ENCODE measurements at regions not wholly inside any gene's neighbourhood (a gene's known extent, or its start where the extent isn't known, plus 50 kb on each side); places are given as distances from the start of the nearest gene placed in this dataset.
A peak's percentile ranks its signal among the peaks of the same experiment; 100 is the strongest.
"Not testable (repeated sequence)": the region's sequence is repeated elsewhere in the genome, so short reads cannot be mapped to it uniquely, and the experiment has no call there.

DNA sequence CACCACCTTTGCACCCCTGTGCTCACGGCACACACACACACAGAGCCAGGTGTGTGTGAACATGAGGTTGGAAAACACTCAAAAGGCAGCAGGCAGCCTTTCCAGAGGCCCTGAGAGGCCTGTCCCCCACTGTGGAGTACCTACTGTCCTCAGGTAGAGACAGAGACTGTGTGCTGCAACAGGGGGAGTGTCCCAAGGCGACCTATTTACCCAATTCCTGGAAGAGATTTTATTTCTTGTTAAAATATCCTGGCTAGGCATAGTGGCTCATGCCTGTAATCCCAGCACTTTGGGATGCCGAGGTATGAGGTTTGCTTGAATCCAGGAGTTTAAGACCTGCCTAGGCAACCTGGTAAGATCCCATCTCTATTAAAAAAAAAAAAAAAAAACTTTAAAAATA is 108.5 kb downstream of the COPRS start:
- DNase-seq (ENCODE audit: low spot score), result peak; percentile 24

GRCh38 chr17:31748881-31749280 is 110.2 kb downstream of the COPRS start:
- DNase-seq (ENCODE audit: low spot score), result no peak

- no peak for DNase-seq (ENCODE audit: low spot score)
Measured at GRCh38 chr17:31746884-31747495, 112.1 kb downstream of the COPRS start.

GRCh38 chr17:31745964-31746600 is 113.0 kb downstream of the COPRS start:
- no peak for DNase-seq (ENCODE audit: low spot score)

DNA sequence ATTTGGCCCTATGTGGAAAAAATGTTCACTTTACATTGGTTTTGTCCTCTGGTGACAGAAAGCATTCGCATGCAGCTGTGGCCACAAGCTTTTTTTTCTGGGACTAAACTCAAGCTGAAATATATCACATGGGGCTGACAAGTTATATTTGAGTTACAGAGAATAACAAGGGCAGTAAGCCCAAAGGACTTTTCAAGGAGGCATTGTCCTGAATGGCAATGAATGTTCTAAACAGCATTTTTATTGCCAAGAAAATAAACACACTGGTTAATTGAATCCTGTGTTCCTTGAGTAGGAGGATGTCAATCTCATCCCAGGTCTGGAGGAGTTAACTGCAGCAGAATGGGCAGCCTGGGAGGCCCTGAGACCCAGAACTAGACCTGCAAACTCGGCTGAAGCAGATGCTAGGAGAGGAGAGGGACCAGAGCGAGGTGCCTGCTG is 114.5 kb downstream of the COPRS start:
- DNase-seq (ENCODE audit: low spot score), result no peak

GRCh38 chr17:31743797-31744196 is 115.2 kb downstream of the COPRS start:
- DNase-seq (ENCODE audit: low spot score), result no peak

- no peak for DNase-seq (ENCODE audit: low spot score)
Measured at GRCh38 chr17:31741371-31741770, 117.7 kb downstream of the COPRS start.

DNA sequence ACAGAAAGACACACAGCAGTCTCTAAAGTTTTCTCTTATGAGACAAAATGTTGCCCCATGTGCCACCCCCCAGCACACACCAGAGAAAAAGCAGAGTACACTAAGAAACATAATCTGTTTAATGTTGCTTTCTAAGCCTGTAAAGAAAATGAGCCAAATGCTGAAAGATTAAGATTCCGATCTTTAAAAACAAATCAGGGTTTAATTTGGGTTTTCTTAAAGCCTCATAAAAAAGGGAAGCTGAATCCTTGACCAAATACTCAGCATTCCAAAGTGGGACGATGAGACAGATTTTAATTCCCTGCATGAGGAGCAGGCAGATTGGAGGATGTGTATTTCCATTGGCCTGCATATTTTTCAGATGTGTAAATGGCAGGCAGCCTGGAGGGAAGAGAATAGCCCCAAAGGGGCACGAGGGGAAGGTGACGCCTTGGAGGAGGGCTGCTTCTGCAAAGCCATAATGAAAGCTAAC is 118.4 kb downstream of the COPRS start:
- no peak for DNase-seq (ENCODE audit: low spot score)

- no peak for DNase-seq (ENCODE audit: low spot score)
Measured at GRCh38 chr17:31738996-31739699, 119.9 kb downstream of the COPRS start.

- DNase-seq (ENCODE audit: low spot score), result no peak
Measured at GRCh38 chr17:31738488-31738887, 120.6 kb downstream of the COPRS start.

- DNase-seq (ENCODE audit: low spot score), result no peak
Measured at GRCh38 chr17:31738067-31738466, 121.0 kb downstream of the COPRS start.

- DNase-seq (ENCODE audit: low spot score), result no peak
Measured at GRCh38 chr17:31736855-31737625, 122.0 kb downstream of the COPRS start.

GRCh38 chr17:31733326-31733725 is 125.7 kb downstream of the COPRS start:
- no peak for DNase-seq (ENCODE audit: low spot score)

DNA sequence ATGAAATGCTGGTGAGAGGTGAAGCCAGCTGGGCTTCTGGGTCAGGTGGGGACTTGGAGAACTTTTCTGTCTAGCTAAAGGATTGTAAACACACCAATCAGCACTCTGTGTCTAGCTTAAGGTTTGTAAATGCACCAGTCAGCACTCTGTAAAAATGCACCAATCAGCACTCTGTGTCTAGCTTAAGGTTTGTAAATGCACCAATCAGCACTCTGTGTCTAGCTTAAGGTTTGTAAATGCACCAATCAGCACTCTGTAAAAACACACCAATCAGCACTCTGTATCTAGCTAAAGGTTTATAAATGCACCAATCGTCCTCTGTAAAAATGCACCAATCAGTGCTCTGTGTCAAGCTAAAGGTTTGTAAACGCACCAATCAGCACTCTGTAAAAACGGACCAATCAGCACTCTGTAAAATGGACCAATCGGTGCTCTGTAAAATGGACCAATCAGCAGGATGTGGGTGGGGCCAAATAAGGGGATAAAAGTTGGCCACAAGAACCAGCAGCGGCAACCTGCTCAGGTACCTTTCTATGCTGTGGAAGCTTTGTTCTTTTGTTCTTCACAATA is 127.4 kb downstream of the COPRS start:
- DNase-seq (ENCODE audit: low spot score), result not testable (repeated sequence)

DNA sequence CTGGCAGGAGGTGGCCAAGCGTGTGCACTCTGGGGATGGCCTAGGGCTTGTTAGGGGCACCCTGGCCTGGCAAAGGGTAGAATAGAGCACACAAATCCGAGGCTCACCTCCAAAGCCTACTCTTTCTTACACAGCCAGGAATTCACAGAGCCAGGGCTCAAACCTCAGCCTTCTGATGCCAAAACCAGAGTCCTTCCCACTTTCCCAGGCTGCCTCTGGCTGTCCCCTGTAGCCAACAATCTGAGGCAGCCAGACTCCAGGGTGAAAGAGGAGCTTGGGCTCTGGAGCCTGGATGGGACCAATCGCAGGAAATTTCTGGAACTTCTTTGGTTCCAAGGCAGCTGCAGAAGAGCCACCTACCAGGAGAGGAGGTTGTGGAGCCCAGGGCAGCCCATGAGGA is 127.9 kb downstream of the COPRS start:
- no peak for DNase-seq (ENCODE audit: low spot score)

DNA sequence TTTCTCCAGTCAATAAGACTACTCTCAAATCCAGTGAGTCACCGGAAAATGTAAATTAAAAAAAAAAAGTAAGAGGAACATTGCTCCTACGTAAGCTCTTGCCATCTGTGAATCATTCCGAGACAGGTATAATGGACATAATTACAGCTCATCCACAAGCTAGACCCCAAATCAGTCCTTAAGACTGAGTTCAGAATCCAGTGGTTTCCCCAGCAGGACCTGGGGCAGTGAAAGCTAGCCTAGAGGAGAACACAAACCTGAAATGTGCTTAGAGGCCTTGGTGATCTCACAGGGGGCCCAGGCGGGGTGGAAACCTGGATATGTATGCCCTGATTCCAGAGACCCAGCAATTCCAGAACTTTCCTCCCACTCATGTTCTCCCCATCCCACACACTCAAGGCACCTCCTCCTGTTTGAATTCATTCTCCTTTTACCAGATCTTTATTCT is 132.0 kb downstream of the COPRS start:
- no peak for DNase-seq (ENCODE audit: low spot score)

DNA sequence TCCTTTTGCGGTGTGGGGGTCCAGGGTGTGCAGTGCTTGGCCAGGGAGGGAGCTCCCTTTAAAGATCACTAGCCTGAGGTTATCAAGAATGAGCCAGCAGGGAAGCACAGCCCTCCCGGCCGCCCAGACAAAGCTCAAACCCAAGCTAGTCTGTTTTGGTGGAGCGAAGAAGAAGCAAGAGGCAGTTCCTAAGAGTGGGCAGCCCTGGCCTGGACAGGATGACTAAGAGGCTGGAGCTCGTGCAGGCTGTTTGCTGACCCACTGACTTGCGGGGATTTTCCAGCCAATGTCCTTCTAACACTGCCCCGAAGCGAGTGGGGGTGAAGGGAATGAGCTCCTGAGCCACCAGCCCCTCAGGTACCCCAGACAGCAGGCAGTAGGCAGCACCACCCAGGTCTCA is 134.4 kb downstream of the COPRS start:
- DNase-seq (ENCODE audit: low spot score), result no peak

DNA sequence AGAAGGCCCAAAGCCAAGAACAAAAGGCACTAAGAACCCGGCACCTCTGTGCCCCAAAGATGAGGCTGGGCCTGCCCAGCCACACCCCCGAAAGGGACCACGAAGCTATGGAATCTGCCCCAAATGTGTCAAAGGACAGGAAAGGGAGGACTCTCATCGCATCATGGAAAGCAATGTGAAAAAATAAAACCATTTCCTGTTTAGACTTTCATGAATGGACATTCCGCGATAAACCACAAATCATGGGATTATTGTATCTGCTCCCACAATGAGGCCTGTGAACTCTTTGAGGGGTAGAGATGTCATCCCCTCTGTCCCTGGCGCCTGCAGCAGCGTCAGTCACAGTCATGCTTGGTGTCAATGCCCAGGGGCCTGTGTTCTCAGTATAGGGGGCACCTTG is 135.0 kb downstream of the COPRS start:
- no peak for DNase-seq (ENCODE audit: low spot score)

GRCh38 chr17:31722251-31723056 is 136.6 kb downstream of the COPRS start:
- no peak for DNase-seq (ENCODE audit: low spot score)

DNA sequence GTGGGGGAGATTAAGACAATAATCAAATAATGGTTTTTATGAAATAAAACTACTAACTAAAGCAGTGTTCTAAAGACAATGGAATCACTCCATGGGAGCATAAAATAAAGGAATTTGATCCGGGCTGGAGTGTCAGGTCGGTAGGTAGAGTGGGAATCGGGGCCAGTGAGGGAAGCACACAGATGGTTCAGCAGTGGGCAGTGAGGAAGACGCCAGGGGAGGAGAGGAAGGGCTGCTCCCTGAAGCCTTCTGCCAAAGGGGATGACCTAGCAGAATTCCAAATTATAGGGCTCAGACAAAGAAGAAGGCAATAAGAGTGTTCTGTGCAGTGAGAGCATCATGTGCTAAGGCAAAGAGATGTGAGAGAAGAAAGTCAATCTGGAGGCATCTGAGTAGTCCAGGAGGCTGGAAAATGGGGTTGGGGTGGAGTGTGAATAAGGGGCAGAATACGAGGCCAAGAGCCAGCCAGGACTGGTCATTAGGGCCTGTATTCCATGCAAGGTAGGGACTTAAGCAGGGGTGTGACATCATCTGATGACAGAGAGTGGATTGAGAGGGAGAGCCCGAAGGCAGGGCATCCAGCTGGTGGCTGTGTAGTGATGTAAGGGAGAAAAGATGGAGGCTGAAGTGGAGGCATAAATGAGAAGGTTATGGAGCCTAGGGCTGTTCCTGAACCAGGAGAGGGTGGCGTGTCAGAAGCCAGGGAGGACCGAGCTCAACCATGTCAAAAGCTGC is 137.6 kb downstream of the COPRS start:
- DNase-seq (ENCODE audit: low spot score), result no peak

Data from mesenteric fat pad (tissue), 1 donor.